Naive thymus-derived CD8-positive, alpha-beta T cell (primary cell): ENCODE measurements at regions not wholly inside any gene's neighbourhood (a gene's known extent, or its start where the extent isn't known, plus 50 kb on each side); places are given as distances from the start of the nearest gene placed in this dataset.

ENCODE experiments used
- ATAC-seq, 2 donors: fragments of 150-1000 bp; cut with Tn5 transposase in 1 of 2; sonication (Bioruptor Pico), chemical (Tn5 transposase) in 1 of 2; 1 replicate in 1 of 2; 2 replicates in 1 of 2; pipeline ENCODE4 v1.10.0; 2021; ENCODE audit warnings: mild to moderate bottlenecking in 2 of 2, moderate library complexity in 2 of 2
- POLR2A ChIA-PET: fragments of 350-600 bp; sonication (Branson Sonifier 250); formaldehyde crosslinking; loops from one replicate; lab custom pipeline; 2021; ENCODE audit warnings: antibody characterized with exemption; lab: Charles Lee
- DNase-seq, 10 donors: peaks; one replicate each; pipeline versions ENCODE4 v3.0.0 to v3.0.0-alpha.2; 2020 to 2022
- H3K27ac Mint-ChIP-seq, 10 donors: one replicate each; pipeline ENCODE4 v1.8.0; 2020 to 2022; ENCODE audit warnings: mild to moderate bottlenecking in 10 of 10, mixed read lengths in 10 of 10, moderate library complexity in 4 of 10, inconsistent platforms in 1 of 10
- H3K27me3 Mint-ChIP-seq, 5 donors: one replicate each; pipeline ENCODE4 v1.8.0; 2021 to 2022; ENCODE audit warnings: mixed read lengths in 5 of 5
- H3K36me3 Mint-ChIP-seq, 3 donors: one replicate each; pipeline ENCODE4 v1.8.0; 2020 to 2022; ENCODE audit warnings: mixed read lengths in 3 of 3, mild to moderate bottlenecking in 2 of 3, inconsistent platforms in 1 of 3
- H3K4me1 Mint-ChIP-seq, 4 donors: one replicate each; pipeline ENCODE4 v1.8.0; 2021 to 2022; ENCODE audit warnings: mixed read lengths in 4 of 4
- H3K4me3 Mint-ChIP-seq, 10 donors: one replicate each; pipeline ENCODE4 v1.8.0; 2020 to 2022; ENCODE audit warnings: mild to moderate bottlenecking in 10 of 10, mixed read lengths in 10 of 10, moderate library complexity in 6 of 10, inconsistent platforms in 1 of 10
- H3K9me3 Mint-ChIP-seq, 9 donors: one replicate each; pipeline ENCODE4 v1.8.0; 2020 to 2022; ENCODE audit warnings: mixed read lengths in 9 of 9, mild to moderate bottlenecking in 3 of 9, inconsistent platforms in 1 of 9, moderate library complexity in 1 of 9

GRCh38 chr5:124044613-124045012 is 532.6 kb downstream of the CSNK1G3 start:
- POLR2A ChIA-PET = no interaction called here
- peaks cover 0 to 12% (median 2%) of the 10 kb centered on the region in 9 donors for H3K9me3 Mint-ChIP-seq
- no peak overlapping the region for H3K27ac Mint-ChIP-seq
- H3K4me3 Mint-ChIP-seq = no peak overlapping the region
- H3K27me3 Mint-ChIP-seq = no peaks in the 10 kb centered on the region
- H3K4me1 Mint-ChIP-seq = no peaks in the 10 kb centered on the region
- DNase-seq (no peak), ATAC-seq (no peak)
- no peaks in the 10 kb centered on the region for H3K36me3 Mint-ChIP-seq

- no peak for DNase-seq
- ATAC-seq = no peak
- Mint-ChIP-seq H3K27ac (no peak overlapping the region), H3K27me3 (no peaks in the 10 kb centered on the region), H3K4me3 (no peak overlapping the region), H3K36me3 (no peaks in the 10 kb centered on the region), H3K4me1 (no peaks in the 10 kb centered on the region), H3K9me3 (peaks cover 0 to 12% (median 0%) of the 10 kb centered on the region in 9 donors)
- POLR2A ChIA-PET = no interaction called here
Measured at GRCh38 chr5:124043456-124043855, 531.5 kb downstream of the CSNK1G3 start.

- ATAC-seq (no peak), DNase-seq (no peak)
- POLR2A ChIA-PET = no interaction called here
- no peaks in the 10 kb centered on the region for H3K4me1 Mint-ChIP-seq
- no peaks in the 10 kb centered on the region for H3K27me3 Mint-ChIP-seq
- H3K4me3 Mint-ChIP-seq = no peak overlapping the region
- H3K9me3 Mint-ChIP-seq = peaks cover 0 to 18% (median 0%) of the 10 kb centered on the region in 9 donors
- no peaks in the 10 kb centered on the region for H3K36me3 Mint-ChIP-seq
- no peak overlapping the region for H3K27ac Mint-ChIP-seq
Measured at GRCh38 chr5:124040799-124041198, 528.8 kb downstream of the CSNK1G3 start.

- POLR2A ChIA-PET = no interaction called here
- Mint-ChIP-seq H3K4me3 (no peak overlapping the region), H3K27me3 (no peaks in the 10 kb centered on the region)
Measured at GRCh38 chr5:124039410-124039809, 527.4 kb downstream of the CSNK1G3 start.

GRCh38 chr5:124036786-124037185 is 524.8 kb downstream of the CSNK1G3 start:
- DNase-seq (no peak), ATAC-seq (no peak)
- POLR2A ChIA-PET = no interaction called here
- Mint-ChIP-seq H3K27me3 (no peaks in the 10 kb centered on the region), H3K4me3 (no peak overlapping the region), H3K27ac (no peak overlapping the region), H3K36me3 (no peaks in the 10 kb centered on the region), H3K4me1 (peaks cover 0 to 11% (median 0%) of the 10 kb centered on the region in 4 donors), H3K9me3 (peaks cover 0 to 17% (median 0%) of the 10 kb centered on the region in 9 donors)

More at GRCh38 chr5:124039410-124039809, 527.4 kb downstream of the CSNK1G3 start:
- Mint-ChIP-seq H3K27ac (no peak overlapping the region), H3K9me3 (peaks cover 0 to 18% (median 0%) of the 10 kb centered on the region in 9 donors), H3K36me3 (no peaks in the 10 kb centered on the region), H3K4me1 (peaks cover 0 to 4% (median 0%) of the 10 kb centered on the region in 4 donors)
- ATAC-seq (no peak), DNase-seq (no peak)

GRCh38 chr5:124034963-124035362 is 523.0 kb downstream of the CSNK1G3 start:
- Mint-ChIP-seq H3K9me3 (peaks cover 0 to 5% (median 0%) of the 10 kb centered on the region in 9 donors), H3K4me3 (no peak overlapping the region), H3K36me3 (no peaks in the 10 kb centered on the region), H3K27me3 (no peaks in the 10 kb centered on the region), H3K27ac (no peak overlapping the region), H3K4me1 (peaks cover 0 to 11% (median 0%) of the 10 kb centered on the region in 4 donors)
- no peak for DNase-seq
- no peak for ATAC-seq
- POLR2A ChIA-PET = no interaction called here

- Mint-ChIP-seq H3K9me3 (peaks cover 0 to 5% (median 0%) of the 10 kb centered on the region in 9 donors), H3K36me3 (no peaks in the 10 kb centered on the region), H3K27me3 (no peaks in the 10 kb centered on the region), H3K4me1 (peaks cover 0 to 11% (median 0%) of the 10 kb centered on the region in 4 donors), H3K4me3 (no peak overlapping the region), H3K27ac (no peak overlapping the region)
- POLR2A ChIA-PET = no interaction called here
- DNase-seq (no peak), ATAC-seq (no peak)
Measured at GRCh38 chr5:124034083-124034700, 522.2 kb downstream of the CSNK1G3 start.

GRCh38 chr5:124030043-124030491 is 518.1 kb downstream of the CSNK1G3 start:
- Mint-ChIP-seq H3K27ac (no peak overlapping the region), H3K4me1 (peaks cover 0 to 8% (median 0%) of the 10 kb centered on the region in 4 donors), H3K4me3 (no peak overlapping the region), H3K9me3 (peaks cover 0 to 3% (median 0%) of the 10 kb centered on the region in 9 donors), H3K27me3 (no peaks in the 10 kb centered on the region), H3K36me3 (no peaks in the 10 kb centered on the region)
- POLR2A ChIA-PET = no interaction called here
- DNase-seq (no peak), ATAC-seq (no peak)

- Mint-ChIP-seq H3K4me1 (no peaks in the 10 kb centered on the region), H3K27me3 (no peaks in the 10 kb centered on the region), H3K27ac (no peak overlapping the region), H3K36me3 (no peaks in the 10 kb centered on the region), H3K4me3 (no peak overlapping the region), H3K9me3 (peaks cover 0 to 3% (median 0%) of the 10 kb centered on the region in 9 donors)
- POLR2A ChIA-PET = no interaction called here
- ATAC-seq (no peak), DNase-seq (no peak)
Measured at GRCh38 chr5:124027441-124027840, 515.5 kb downstream of the CSNK1G3 start.

GRCh38 chr5:124025306-124025845 is 513.4 kb downstream of the CSNK1G3 start:
- Mint-ChIP-seq H3K36me3 (peaks cover 0 to under 1% (median 0%) of the 10 kb centered on the region in 3 donors), H3K27ac (no peak overlapping the region), H3K4me3 (no peak overlapping the region), H3K27me3 (no peaks in the 10 kb centered on the region), H3K9me3 (peaks cover 0 to 12% (median 4%) of the 10 kb centered on the region in 9 donors), H3K4me1 (no peaks in the 10 kb centered on the region)
- POLR2A ChIA-PET = no interaction called here
- no peak for DNase-seq
- ATAC-seq = no peak

- POLR2A ChIA-PET = no interaction called here
- no peak for ATAC-seq
- no peaks in the 10 kb centered on the region for H3K27me3 Mint-ChIP-seq
- H3K27ac Mint-ChIP-seq = no peak overlapping the region
- DNase-seq = no peak
- H3K9me3 Mint-ChIP-seq = peaks cover 0 to 21% (median 9%) of the 10 kb centered on the region in 9 donors
- peaks cover 0 to 7% (median 0%) of the 10 kb centered on the region in 3 donors for H3K36me3 Mint-ChIP-seq
- no peak overlapping the region for H3K4me3 Mint-ChIP-seq
- H3K4me1 Mint-ChIP-seq = no peaks in the 10 kb centered on the region
Measured at GRCh38 chr5:124022966-124023365, 511.0 kb downstream of the CSNK1G3 start.

GRCh38 chr5:124021776-124022175 is 509.8 kb downstream of the CSNK1G3 start:
- Mint-ChIP-seq H3K9me3 (peaks cover 0 to 21% (median 9%) of the 10 kb centered on the region in 9 donors), H3K4me1 (no peaks in the 10 kb centered on the region), H3K27me3 (no peaks in the 10 kb centered on the region), H3K27ac (no peak overlapping the region), H3K36me3 (peaks cover 0 to 7% (median 0%) of the 10 kb centered on the region in 3 donors), H3K4me3 (no peak overlapping the region)
- DNase-seq = no peak
- POLR2A ChIA-PET = no interaction called here
- no peak for ATAC-seq

GRCh38 chr5:124021066-124021641 is 509.2 kb downstream of the CSNK1G3 start:
- no peak for ATAC-seq
- H3K4me1 Mint-ChIP-seq = no peaks in the 10 kb centered on the region
- H3K36me3 Mint-ChIP-seq = peaks cover 0 to 7% (median 0%) of the 10 kb centered on the region in 3 donors
- no peak for DNase-seq
- POLR2A ChIA-PET = no interaction called here
- H3K27me3 Mint-ChIP-seq = no peaks in the 10 kb centered on the region
- H3K4me3 Mint-ChIP-seq = no peak overlapping the region
- peaks cover 0 to 21% (median 9%) of the 10 kb centered on the region in 9 donors for H3K9me3 Mint-ChIP-seq
- no peak overlapping the region for H3K27ac Mint-ChIP-seq
